HG02759 (cell line): ENCODE measurements at regions not wholly inside any gene's neighbourhood (a gene's known extent, or its start where the extent isn't known, plus 50 kb on each side); places are given as distances from the start of the nearest gene placed in this dataset.

Experiments used
- ATAC-seq: cut with Tn5 transposase; IDR thresholded peaks from one replicate; pipeline ENCODE4 v1.9.1; 2021; ENCODE audit warnings: mild to moderate bottlenecking, moderate library complexity; ENCODE audit not compliant: unreplicated experiment

DNA sequence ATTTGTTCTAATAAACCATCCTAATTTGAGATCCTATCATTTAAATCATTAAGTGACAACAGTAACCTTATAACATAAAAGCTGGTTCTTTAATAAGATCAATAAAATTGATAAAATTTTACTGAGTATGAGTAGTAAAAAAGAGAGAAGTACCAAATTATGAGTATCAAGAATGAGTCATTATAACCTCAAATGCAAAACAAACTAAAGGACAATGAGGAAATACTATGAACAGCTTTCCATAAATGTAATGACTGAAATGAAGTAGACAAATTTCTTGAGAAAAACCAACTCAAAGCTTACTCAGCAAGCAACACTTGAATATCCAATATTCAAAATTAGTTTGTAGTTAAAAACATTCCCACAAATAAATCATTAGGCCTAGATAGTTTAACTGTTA, 433.0 kb downstream of the ZEB2 start:
- ATAC-seq = no peak

- no peak for ATAC-seq
Observed at GRCh38 chr2:144085016-144085415, 434.9 kb downstream of the ZEB2 start.

GRCh38 chr2:144084114-144084661, 435.7 kb downstream of the ZEB2 start:
- ATAC-seq = no peak

GRCh38 chr2:144083211-144083610, 436.7 kb downstream of the ZEB2 start:
- no peak for ATAC-seq

GRCh38 chr2:144082777-144083176, 437.1 kb downstream of the ZEB2 start:
- ATAC-seq = no peak

DNA sequence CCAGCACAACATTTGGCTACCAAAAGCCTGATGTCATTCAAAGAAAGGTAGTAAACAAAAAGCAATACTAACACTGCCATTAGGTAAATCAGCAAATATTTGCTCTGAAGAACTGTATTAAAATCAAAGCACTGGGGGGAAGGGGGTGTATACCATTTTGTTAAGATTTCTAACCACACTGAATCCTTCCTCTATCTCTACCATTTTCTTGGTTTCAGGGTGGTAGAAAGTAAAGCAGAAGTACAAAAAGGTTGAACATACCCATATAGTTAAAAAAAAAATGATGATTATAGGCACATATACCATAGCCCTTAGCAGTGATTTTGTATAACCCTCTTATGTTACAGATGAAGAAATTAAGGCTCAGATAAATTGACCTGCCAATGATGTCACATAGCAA, 437.6 kb downstream of the ZEB2 start:
- ATAC-seq = no peak

GRCh38 chr2:144081272-144081671, 438.6 kb downstream of the ZEB2 start:
- no peak for ATAC-seq

GRCh38 chr2:144079803-144080202, 440.1 kb downstream of the ZEB2 start:
- no peak for ATAC-seq

DNA sequence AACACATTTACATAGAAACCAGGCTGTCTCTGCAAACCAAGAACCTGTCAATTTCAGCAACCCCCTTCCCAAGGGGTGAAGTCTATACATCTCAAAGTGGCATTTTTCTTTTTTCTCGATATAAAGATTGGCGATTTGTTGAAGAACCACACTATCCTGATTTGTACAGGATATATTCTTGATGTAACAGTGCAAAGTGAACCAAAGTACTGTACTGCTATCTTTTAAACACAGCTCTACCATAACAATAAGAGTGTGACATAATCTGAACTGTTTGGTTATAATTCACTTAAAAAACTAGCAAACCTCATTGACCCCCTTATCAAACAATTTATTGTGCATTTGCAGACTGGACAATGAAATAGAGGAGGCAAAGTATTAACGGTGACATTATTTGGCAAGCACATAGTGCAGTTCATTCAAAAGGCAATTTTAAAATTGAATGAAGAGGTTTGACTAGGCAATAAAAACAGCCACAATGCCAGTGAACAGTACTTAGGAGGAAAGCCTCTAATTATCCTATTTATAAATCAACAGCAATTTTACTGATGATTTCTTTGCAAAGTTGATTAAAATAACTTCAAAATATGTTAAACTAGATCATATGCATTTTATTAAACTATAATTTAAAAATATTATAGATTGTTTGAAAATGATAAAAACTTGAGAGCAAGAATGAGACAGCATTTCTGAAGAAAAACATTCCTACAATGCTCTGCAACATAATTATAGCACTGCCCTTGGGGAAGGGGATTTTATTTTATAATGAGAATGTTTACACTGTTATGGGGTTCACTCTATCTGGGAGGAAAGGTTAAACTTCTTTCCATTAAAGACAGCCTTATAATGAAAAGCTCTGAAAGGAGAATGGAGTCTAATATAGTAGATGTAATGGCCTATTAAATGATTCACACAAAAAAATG, 440.9 kb downstream of the ZEB2 start:
- ATAC-seq = no peak

DNA sequence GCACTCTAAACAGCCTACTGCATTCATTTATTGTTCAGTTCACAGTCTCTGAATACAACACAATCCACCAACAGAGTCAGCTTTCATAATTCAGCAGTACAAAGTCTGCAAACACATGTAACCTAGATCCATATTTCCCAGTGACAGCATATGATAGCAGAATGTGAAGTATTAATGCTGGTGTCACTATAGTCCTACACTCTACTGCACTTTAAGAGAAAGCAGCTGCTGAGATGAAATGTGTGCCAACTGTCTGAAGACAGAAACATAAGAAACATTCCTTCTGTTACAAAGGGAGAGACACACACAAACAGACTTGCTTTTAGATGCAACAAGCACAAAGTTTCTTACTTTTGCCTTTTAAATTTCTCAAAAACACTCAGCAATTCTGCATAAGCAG, 441.8 kb downstream of the ZEB2 start:
- ATAC-seq = no peak

DNA sequence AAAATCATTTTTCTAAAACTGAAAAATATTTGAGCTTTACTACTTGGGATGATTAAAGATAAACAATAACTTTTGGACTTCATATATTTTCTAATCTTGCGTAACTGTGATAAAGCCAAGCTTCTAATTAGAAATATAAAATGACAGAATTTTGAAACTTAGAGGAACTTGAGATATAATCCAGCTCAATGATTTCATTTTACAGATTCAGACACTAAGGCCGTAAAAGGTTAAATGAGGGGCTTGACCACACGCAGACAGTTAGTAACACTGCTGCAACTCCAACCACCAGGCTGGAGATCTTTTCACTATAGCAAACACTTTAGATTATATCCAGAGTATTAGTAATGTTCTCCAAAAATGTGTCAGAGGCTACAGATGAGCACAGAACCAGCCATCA, 445.5 kb downstream of the ZEB2 start:
- ATAC-seq = no peak

DNA sequence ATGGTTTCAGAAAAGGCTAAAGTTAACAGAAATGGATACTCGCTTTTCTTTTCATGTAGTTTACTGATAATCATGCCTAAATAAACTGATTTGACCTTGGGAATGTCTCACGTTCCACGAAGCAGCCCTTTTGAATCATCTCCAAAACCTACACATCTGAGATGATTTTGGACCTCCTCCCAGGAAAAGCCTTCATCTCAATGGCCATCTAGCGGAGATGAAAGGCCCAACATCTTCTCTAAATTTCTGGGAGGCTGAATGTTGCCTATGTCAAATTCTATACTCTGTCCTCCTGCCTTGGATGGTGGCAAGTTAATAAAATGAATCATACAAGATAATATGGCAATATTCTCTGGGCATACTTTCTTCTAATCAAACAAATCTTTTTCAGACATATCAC, 448.5 kb downstream of the ZEB2 start:
- ATAC-seq = no peak

DNA sequence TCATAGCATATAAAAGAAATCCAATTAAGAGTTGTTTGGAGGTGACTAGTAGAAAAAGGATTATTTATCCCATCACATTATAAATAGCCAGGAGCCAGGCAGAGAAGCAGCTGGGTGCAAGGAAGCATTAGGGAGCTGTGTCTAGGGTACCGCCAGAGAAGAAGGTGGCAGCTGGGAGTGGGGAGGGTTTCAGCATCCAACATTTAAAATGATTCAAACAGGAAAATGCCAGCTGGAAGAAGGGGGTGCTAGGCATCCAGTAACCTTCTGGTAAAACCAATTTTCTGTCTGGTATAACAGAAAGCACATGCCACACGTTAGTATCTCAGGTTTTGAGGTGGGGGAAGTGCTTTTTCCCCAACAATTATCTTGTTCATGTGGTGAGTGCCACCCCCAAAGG, 452.4 kb downstream of the ZEB2 start:
- ATAC-seq = no peak

GRCh38 chr2:144063602-144064001, 456.3 kb downstream of the ZEB2 start:
- no peak for ATAC-seq

- no peak for ATAC-seq
Observed at GRCh38 chr2:144054911-144055310, 465.0 kb downstream of the ZEB2 start.

GRCh38 chr2:144052083-144052482, 467.8 kb downstream of the ZEB2 start:
- no peak for ATAC-seq

DNA sequence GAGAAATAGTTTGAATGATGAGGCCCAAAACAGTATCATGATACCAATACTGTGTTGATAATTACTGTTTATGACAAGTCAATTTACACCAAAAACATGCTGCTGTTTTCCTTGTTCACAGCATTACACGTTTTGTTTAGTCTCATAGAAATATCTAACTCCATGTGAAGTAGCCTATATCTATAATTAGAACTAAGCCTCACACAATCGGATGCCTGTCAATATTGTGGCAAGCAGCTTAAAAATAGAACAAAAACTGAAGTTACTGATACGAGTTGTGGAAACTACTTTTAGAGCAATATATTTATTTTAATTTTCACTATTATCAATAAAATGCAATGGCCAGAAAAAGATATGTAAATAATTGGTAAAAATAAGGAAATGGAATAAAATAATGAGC, 470.8 kb downstream of the ZEB2 start:
- no peak for ATAC-seq

- no peak for ATAC-seq
Observed at GRCh38 chr2:144048631-144049060, 471.3 kb downstream of the ZEB2 start.

DNA sequence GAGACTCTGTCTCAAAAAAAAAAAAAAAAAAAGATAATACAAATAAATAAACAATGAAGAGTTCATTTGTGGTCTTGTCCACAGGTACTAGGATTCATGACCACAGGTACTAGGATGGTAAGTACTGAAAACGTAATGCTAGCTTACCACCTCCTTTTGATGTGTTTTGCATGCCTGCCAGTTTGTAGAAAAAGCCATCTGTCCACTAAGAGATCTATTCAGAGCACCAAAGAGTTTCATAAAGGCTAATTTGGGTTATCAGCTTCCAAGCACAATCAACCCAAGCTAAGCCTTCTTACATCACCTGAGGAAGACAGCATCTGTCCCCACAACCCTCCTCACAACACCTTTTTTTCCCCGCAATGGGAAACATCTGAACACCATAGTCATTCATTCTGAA, 477.2 kb downstream of the ZEB2 start:
- no peak for ATAC-seq

DNA sequence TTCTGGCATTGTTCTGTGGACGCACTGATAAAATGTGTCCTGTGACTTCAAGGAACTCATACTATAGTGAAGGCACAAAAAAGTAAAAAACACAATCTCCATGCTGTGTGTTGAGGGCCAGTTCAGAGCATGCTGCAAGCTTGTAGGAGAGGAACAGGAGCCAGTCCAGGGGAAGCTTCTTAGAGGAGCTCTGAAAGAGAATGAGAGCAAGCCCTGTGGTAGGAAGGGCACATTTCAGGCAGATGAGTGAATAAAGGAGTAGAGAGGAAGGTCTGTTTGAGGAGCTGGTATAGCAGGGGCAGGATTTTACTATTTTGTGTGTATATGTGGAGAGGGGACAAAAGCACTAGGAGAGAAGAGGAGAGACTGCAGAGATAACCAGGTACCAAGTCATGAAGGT, 478.3 kb downstream of the ZEB2 start:
- no peak for ATAC-seq

GRCh38 chr2:144040834-144041233, 479.1 kb downstream of the ZEB2 start:
- no peak for ATAC-seq

- ATAC-seq = no peak
Observed at GRCh38 chr2:144032566-144032965, 487.4 kb downstream of the ZEB2 start.

GRCh38 chr2:144030791-144031190, 489.1 kb downstream of the ZEB2 start:
- no peak for ATAC-seq
